GM23338 (cell line): ENCODE measurements at regions not wholly inside any gene's neighbourhood (a gene's known extent, or its start where the extent isn't known, plus 50 kb on each side); places are given as distances from the start of the nearest gene placed in this dataset.

Source experiments
- ATAC-seq: fragments of 200-7000 bp; cut with Tn5 transposase; 3 replicates; pipeline ENCODE4 v1.9.1; 2020
- DNase-seq: peaks from one replicate; pipeline ENCODE4 v3.0.0-alpha.2; 2015; ENCODE audit warnings: low spot score
- H2AFZ ChIP-seq: fragments of 200-600 bp; sonication (generic); 2 replicates; pipeline ENCODE4 v1.8.0; 2016; ENCODE audit warnings: antibody characterized with exemption, mild to moderate bottlenecking, moderate library complexity
- H3F3A ChIP-seq: fragments of 200-600 bp; sonication (generic); replicated peaks from 2 replicates; pipeline ENCODE4 v1.8.0; 2017; ENCODE audit warnings: antibody characterized with exemption, mixed run types, low read depth
- H3K27ac ChIP-seq: fragments of 200-600 bp; sonication (generic); 2 replicates; pipeline ENCODE4 v1.6.1; 2016; ENCODE audit warnings: low read depth
- H3K27me3 ChIP-seq: fragments of 200-600 bp; sonication (generic); 2 replicates; pipeline ENCODE4 v1.8.0; 2016; ENCODE audit warnings: mild to moderate bottlenecking, mixed run types, moderate library complexity; ENCODE audit not compliant: insufficient read depth
- H3K36me3 ChIP-seq: fragments of 200-600 bp; sonication (generic); 2 replicates; pipeline ENCODE4 v1.8.0; 2016; ENCODE audit warnings: mild to moderate bottlenecking; ENCODE audit not compliant: insufficient read depth
- H3K4me1 ChIP-seq: fragments of 200-600 bp; sonication (generic); 2 replicates; pipeline ENCODE4 v1.8.0; 2016; ENCODE audit warnings: mild to moderate bottlenecking, moderate library complexity; ENCODE audit not compliant: insufficient read depth
- H3K4me2 ChIP-seq: fragments of 200-600 bp; sonication (generic); 2 replicates; pipeline ENCODE4 v1.7.1; 2017; ENCODE audit warnings: mixed run types
- H3K4me3 ChIP-seq: fragments of 200-600 bp; sonication (generic); 2 replicates; pipeline ENCODE4 v1.6.1; 2016; ENCODE audit warnings: mixed run types
- H3K79me2 ChIP-seq: fragments of 200-600 bp; sonication (generic); replicated peaks from 2 replicates; pipeline ENCODE4 v1.8.0; 2017; ENCODE audit warnings: mild to moderate bottlenecking; ENCODE audit not compliant: insufficient read depth
- H3K9me2 ChIP-seq: fragments of 200-600 bp; sonication (generic); 2 replicates; pipeline ENCODE4 v1.8.0; 2017; ENCODE audit not compliant: insufficient read depth
- H4K20me1 ChIP-seq: fragments of 200-600 bp; sonication (generic); replicated peaks from 2 replicates; pipeline ENCODE4 v1.8.0; 2017; ENCODE audit warnings: mild to moderate bottlenecking; ENCODE audit not compliant: insufficient read depth
- H3K27ac Mint-ChIP-seq: 2 replicates; pipeline ENCODE4 v1.8.0; 2020; ENCODE audit warnings: inconsistent platforms, mild to moderate bottlenecking, moderate library complexity, mixed read lengths
- H3K27me3 Mint-ChIP-seq: 3 replicates; pipeline ENCODE4 v1.8.0; 2022; ENCODE audit warnings: low read depth, mild to moderate bottlenecking, moderate library complexity, mixed read lengths, inconsistent platforms; ENCODE audit not compliant: insufficient read depth, poor library complexity
- H3K36me3 Mint-ChIP-seq: 3 replicates; pipeline ENCODE4 v1.8.0; 2021; ENCODE audit warnings: low read depth, mild to moderate bottlenecking, inconsistent platforms, moderate library complexity, mixed read lengths
- H3K4me1 Mint-ChIP-seq: 3 replicates; pipeline ENCODE4 v1.8.0; 2020; ENCODE audit warnings: mild to moderate bottlenecking, inconsistent platforms, mixed read lengths
- H3K4me3 Mint-ChIP-seq: 3 replicates; pipeline ENCODE4 v1.8.0; 2021; ENCODE audit warnings: moderate library complexity, mild to moderate bottlenecking, inconsistent platforms, mixed read lengths
- H3K9me3 Mint-ChIP-seq: 3 replicates; pipeline ENCODE4 v1.8.0; 2020; ENCODE audit warnings: moderate library complexity, mild to moderate bottlenecking, inconsistent platforms, mixed read lengths
- ETS1 ChIP-seq: IDR thresholded peaks from 2 replicates; pipeline ENCODE4 v1.6.1; 2016; ENCODE audit warnings: antibody characterized with exemption
- JUNB ChIP-seq: IDR thresholded peaks from one replicate; pipeline ENCODE4 v1.6.1; 2016; ENCODE audit warnings: antibody characterized with exemption; ENCODE audit not compliant: unreplicated experiment
- REST ChIP-seq: IDR thresholded peaks from one replicate; pipeline ENCODE4 v1.6.1; 2018; ENCODE audit warnings: antibody characterized with exemption; ENCODE audit not compliant: unreplicated experiment
- ZNF114 ChIP-seq: fragments of 250-450 bp; sonication (Bioruptor Pico); IDR thresholded peaks from 2 replicates; pipeline ENCODE4 v1.5.0; 2020; ENCODE audit warnings: mild to moderate bottlenecking, moderate library complexity
- ZNF331 ChIP-seq: fragments of 250-450 bp; sonication (Bioruptor Pico); IDR thresholded peaks from 2 replicates; pipeline ENCODE4 v1.5.0; 2020; ENCODE audit warnings: low read depth, mild to moderate bottlenecking, moderate library complexity
- TF ChIP-seq, protein P1 (sequence below): fragments of 250-450 bp; sonication (Bioruptor Pico); IDR thresholded peaks from 2 replicates; pipeline ENCODE4 v1.5.0; 2020; ENCODE audit warnings: mild to moderate bottlenecking, moderate library complexity

- no peaks in the 10 kb centered on the region for H3F3A ChIP-seq
- no peak for TF ChIP-seq JUNB
- TF ChIP-seq ETS1, result no peak
- TF ChIP-seq REST, result no peak
- H3K4me1 ChIP-seq, result peaks cover 6% of the 10 kb centered on the region
- no peak for DNase-seq
- no peaks in the 10 kb centered on the region for H3K36me3 ChIP-seq
- H2AFZ ChIP-seq, result no peak overlapping the region
- no peaks in the 10 kb centered on the region for H3K27me3 Mint-ChIP-seq
- no peak overlapping the region for H3K4me3 ChIP-seq
- H3K9me2 ChIP-seq, result peaks cover 16% of the 10 kb centered on the region
- no peaks in the 10 kb centered on the region for H3K79me2 ChIP-seq
- no peak overlapping the region for H3K4me2 ChIP-seq
- H4K20me1 ChIP-seq, result no peaks in the 10 kb centered on the region
- H3K4me1 Mint-ChIP-seq, result peaks cover 13% of the 10 kb centered on the region; the same call in 2 of the 3 replicates
- H3K27ac Mint-ChIP-seq, result no peak overlapping the region; the same call in 1 of the 2 replicates
- no peaks in the 10 kb centered on the region for H3K27me3 ChIP-seq
- H3K4me3 Mint-ChIP-seq, result no peak overlapping the region
- H3K27ac ChIP-seq, result no peak overlapping the region
- H3K36me3 Mint-ChIP-seq, result no peaks in the 10 kb centered on the region
- no peak for ATAC-seq
- no peaks in the 10 kb centered on the region for H3K9me3 Mint-ChIP-seq
Observed at GRCh38 chr3:36075491-36075890, 304.8 kb upstream of the STAC start.

DNA sequence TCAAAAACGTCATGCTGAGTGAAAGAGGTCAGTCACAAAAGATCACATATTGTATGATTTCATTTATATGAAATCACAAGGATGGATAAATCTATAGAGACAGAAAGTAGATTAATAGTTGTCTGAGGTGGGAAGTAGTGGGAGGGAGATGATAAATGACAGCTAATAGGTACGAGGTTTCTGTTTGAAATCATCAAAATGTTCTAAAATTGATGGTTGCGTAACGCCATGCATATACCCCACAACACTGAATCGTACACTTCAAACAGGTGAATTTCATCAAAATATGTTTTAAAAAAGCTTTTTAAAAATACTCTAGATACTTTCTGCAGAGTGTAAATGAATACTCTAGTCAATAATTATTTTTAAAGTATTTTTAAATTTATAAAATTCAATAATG, 303.0 kb upstream of the STAC start:
- H3F3A ChIP-seq, result no peaks in the 10 kb centered on the region
- DNase-seq (no peak), ATAC-seq (no peak)
- H3K4me3 ChIP-seq, result no peak overlapping the region
- H3K27ac ChIP-seq, result no peak overlapping the region
- H3K4me1 Mint-ChIP-seq, result no peaks in the 10 kb centered on the region; the same call in 2 of the 3 replicates
- H3K27ac Mint-ChIP-seq, result no peak overlapping the region
- no peaks in the 10 kb centered on the region for H3K27me3 ChIP-seq
- H4K20me1 ChIP-seq, result no peaks in the 10 kb centered on the region
- H3K9me3 Mint-ChIP-seq, result peaks cover 8% of the 10 kb centered on the region
- no peaks in the 10 kb centered on the region for H3K36me3 ChIP-seq
- H3K4me1 ChIP-seq, result no peaks in the 10 kb centered on the region
- H2AFZ ChIP-seq, result no peak overlapping the region
- no peaks in the 10 kb centered on the region for H3K27me3 Mint-ChIP-seq
- H3K9me2 ChIP-seq, result peaks cover 18% of the 10 kb centered on the region
- H3K79me2 ChIP-seq, result no peaks in the 10 kb centered on the region
- H3K36me3 Mint-ChIP-seq, result peaks cover 8% of the 10 kb centered on the region
- H3K4me3 Mint-ChIP-seq, result no peak overlapping the region
- H3K4me2 ChIP-seq, result no peak overlapping the region
- TF ChIP-seq ETS1, result no peak
- no peak for TF ChIP-seq ZNF331 (CRISPR knock-in tag)
- TF ChIP-seq, protein P1, sequence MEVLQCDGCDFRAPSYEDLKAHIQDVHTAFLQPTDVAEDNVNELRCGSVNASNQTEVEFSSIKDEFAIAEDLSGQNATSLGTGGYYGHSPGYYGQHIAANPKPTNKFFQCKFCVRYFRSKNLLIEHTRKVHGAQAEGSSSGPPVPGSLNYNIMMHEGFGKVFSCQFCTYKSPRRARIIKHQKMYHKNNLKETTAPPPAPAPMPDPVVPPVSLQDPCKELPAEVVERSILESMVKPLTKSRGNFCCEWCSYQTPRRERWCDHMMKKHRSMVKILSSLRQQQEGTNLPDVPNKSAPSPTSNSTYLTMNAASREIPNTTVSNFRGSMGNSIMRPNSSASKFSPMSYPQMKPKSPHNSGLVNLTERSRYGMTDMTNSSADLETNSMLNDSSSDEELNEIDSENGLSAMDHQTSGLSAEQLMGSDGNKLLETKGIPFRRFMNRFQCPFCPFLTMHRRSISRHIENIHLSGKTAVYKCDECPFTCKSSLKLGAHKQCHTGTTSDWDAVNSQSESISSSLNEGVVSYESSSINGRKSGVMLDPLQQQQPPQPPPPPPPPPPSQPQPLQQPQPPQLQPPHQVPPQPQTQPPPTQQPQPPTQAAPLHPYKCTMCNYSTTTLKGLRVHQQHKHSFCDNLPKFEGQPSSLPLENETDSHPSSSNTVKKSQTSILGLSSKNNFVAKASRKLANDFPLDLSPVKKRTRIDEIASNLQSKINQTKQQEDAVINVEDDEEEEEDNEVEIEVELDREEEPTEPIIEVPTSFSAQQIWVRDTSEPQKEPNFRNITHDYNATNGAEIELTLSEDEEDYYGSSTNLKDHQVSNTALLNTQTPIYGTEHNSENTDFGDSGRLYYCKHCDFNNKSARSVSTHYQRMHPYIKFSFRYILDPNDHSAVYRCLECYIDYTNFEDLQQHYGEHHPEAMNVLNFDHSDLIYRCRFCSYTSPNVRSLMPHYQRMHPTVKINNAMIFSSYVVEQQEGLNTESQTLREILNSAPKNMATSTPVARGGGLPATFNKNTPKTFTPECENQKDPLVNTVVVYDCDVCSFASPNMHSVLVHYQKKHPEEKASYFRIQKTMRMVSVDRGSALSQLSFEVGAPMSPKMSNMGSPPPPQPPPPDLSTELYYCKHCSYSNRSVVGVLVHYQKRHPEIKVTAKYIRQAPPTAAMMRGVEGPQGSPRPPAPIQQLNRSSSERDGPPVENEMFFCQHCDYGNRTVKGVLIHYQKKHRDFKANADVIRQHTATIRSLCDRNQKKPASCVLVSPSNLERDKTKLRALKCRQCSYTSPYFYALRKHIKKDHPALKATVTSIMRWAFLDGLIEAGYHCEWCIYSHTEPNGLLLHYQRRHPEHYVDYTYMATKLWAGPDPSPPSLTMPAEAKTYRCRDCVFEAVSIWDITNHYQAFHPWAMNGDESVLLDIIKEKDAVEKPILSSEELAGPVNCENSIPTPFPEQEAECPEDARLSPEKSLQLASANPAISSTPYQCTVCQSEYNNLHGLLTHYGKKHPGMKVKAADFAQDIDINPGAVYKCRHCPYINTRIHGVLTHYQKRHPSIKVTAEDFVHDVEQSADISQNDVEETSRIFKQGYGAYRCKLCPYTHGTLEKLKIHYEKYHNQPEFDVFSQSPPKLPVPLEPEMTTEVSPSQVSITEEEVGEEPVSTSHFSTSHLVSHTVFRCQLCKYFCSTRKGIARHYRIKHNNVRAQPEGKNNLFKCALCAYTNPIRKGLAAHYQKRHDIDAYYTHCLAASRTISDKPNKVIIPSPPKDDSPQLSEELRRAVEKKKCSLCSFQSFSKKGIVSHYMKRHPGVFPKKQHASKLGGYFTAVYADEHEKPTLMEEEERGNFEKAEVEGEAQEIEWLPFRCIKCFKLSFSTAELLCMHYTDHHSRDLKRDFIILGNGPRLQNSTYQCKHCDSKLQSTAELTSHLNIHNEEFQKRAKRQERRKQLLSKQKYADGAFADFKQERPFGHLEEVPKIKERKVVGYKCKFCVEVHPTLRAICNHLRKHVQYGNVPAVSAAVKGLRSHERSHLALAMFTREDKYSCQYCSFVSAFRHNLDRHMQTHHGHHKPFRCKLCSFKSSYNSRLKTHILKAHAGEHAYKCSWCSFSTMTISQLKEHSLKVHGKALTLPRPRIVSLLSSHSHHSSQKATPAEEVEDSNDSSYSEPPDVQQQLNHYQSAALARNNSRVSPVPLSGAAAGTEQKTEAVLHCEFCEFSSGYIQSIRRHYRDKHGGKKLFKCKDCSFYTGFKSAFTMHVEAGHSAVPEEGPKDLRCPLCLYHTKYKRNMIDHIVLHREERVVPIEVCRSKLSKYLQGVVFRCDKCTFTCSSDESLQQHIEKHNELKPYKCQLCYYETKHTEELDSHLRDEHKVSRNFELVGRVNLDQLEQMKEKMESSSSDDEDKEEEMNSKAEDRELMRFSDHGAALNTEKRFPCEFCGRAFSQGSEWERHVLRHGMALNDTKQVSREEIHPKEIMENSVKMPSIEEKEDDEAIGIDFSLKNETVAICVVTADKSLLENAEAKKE (CRISPR knock-in tag), result no peak
- no peak for TF ChIP-seq ZNF114 (CRISPR knock-in tag)
